Immature natural killer cell (primary cell): ENCODE measurements at regions not wholly inside any gene's neighbourhood (a gene's known extent, or its start where the extent isn't known, plus 50 kb on each side); places are given as distances from the start of the nearest gene placed in this dataset.
A peak's percentile ranks its signal among the peaks of the same experiment; 100 is the strongest.
"Not testable (repeated sequence)": the region's sequence is repeated elsewhere in the genome, so short reads cannot be mapped to it uniquely, and the experiment has no call there.

Experiments
- DNase-seq, 3 donors: peaks; one replicate each; pipeline ENCODE4 v3.0.0; 2022; ENCODE audit warnings: mixed read lengths in 1 of 3
- H3K27ac Mint-ChIP-seq, 6 donors: one replicate each; pipeline ENCODE4 v1.8.0; 2020; ENCODE audit warnings: mixed read lengths in 6 of 6, mild to moderate bottlenecking in 5 of 6, inconsistent platforms in 4 of 6, moderate library complexity in 3 of 6
- H3K27me3 Mint-ChIP-seq, 3 donors: one replicate each; pipeline ENCODE4 v1.8.0; 2020 to 2021; ENCODE audit warnings: low read depth in 3 of 3, mild to moderate bottlenecking in 3 of 3, mixed read lengths in 3 of 3, moderate library complexity in 3 of 3, inconsistent platforms in 1 of 3
- H3K36me3 Mint-ChIP-seq, 3 donors: one replicate each; pipeline ENCODE4 v1.8.0; 2020; ENCODE audit warnings: mixed read lengths in 3 of 3, inconsistent platforms in 2 of 3, mild to moderate bottlenecking in 2 of 3
- H3K4me1 Mint-ChIP-seq, 2 donors: one replicate each; pipeline ENCODE4 v1.8.0; 2020; ENCODE audit warnings: inconsistent platforms in 2 of 2, mild to moderate bottlenecking in 2 of 2, mixed read lengths in 2 of 2, moderate library complexity in 1 of 2
- H3K4me3 Mint-ChIP-seq, 5 donors: one replicate each; pipeline ENCODE4 v1.8.0; 2020; ENCODE audit warnings: mild to moderate bottlenecking in 5 of 5, mixed read lengths in 5 of 5, inconsistent platforms in 3 of 5, moderate library complexity in 3 of 5
- H3K9me3 Mint-ChIP-seq, 6 donors: one replicate each; pipeline ENCODE4 v1.8.0; 2020; ENCODE audit warnings: mild to moderate bottlenecking in 6 of 6, mixed read lengths in 6 of 6, inconsistent platforms in 4 of 6, moderate library complexity in 3 of 6

- no peak overlapping the region for H3K4me3 Mint-ChIP-seq
- no peaks in the 10 kb centered on the region for H3K9me3 Mint-ChIP-seq
- no peak overlapping the region for H3K27ac Mint-ChIP-seq
- no peak for DNase-seq
- H3K4me1 Mint-ChIP-seq: no peaks in the 10 kb centered on the region
- no peaks in the 10 kb centered on the region for H3K36me3 Mint-ChIP-seq
- H3K27me3 Mint-ChIP-seq: peaks cover 0 to 5% (median 0%) of the 10 kb centered on the region in 3 donors
Observed at GRCh38 chr22:25437414-25438160, 126.9 kb upstream of the GRK3 start.

GRCh38 chr22:25447067-25447685 lies 117.3 kb upstream of the GRK3 start:
- H3K4me3 Mint-ChIP-seq: peak overlapping the region; percentile 40 to 96 (median 93)
- no peaks in the 10 kb centered on the region for H3K36me3 Mint-ChIP-seq
- peaks cover 6 to 10% (median 9%) of the 10 kb centered on the region in 3 donors for H3K27me3 Mint-ChIP-seq
- peaks cover 38 to 45% of the 10 kb centered on the region in 2 donors for H3K4me1 Mint-ChIP-seq
- DNase-seq: no peak
- H3K27ac Mint-ChIP-seq: peak overlapping the region in 3 of 6 donors; percentile 89 to 98 (median 94)
- no peaks in the 10 kb centered on the region for H3K9me3 Mint-ChIP-seq

- Mint-ChIP-seq H3K27ac (peak overlapping the region; percentile 89 to 98 (median 92)), H3K27me3 (peaks cover 6 to 10% (median 9%) of the 10 kb centered on the region in 3 donors), H3K4me3 (peak overlapping the region; percentile 93 to 99 (median 96)), H3K4me1 (peaks cover 45 to 52% of the 10 kb centered on the region in 2 donors), H3K36me3 (peaks cover 0 to 4% (median 0%) of the 10 kb centered on the region in 3 donors), H3K9me3 (no peaks in the 10 kb centered on the region)
- peak; percentile 88 to 91 (median 88) for DNase-seq
Observed at GRCh38 chr22:25447686-25448434, 116.6 kb upstream of the GRK3 start.

- Mint-ChIP-seq H3K27ac (peak overlapping the region; percentile 89 to 98 (median 92)), H3K4me1 (peaks cover 48 to 56% of the 10 kb centered on the region in 2 donors), H3K9me3 (no peaks in the 10 kb centered on the region), H3K4me3 (peak overlapping the region; percentile 93 to 99 (median 96)), H3K27me3 (peaks cover 6 to 10% (median 9%) of the 10 kb centered on the region in 3 donors), H3K36me3 (peaks cover under 1 to 4% (median under 1%) of the 10 kb centered on the region in 3 donors)
- DNase-seq: peak in 2 of 3 donors; percentile 2
Observed at GRCh38 chr22:25448435-25449051, 115.9 kb upstream of the GRK3 start.

GRCh38 chr22:25449781-25450317 lies 114.6 kb upstream of the GRK3 start:
- Mint-ChIP-seq H3K27ac (peak overlapping the region in 4 of 6 donors; percentile 7 to 76 (median 42)), H3K27me3 (peaks cover 6 to 10% (median 9%) of the 10 kb centered on the region in 3 donors), H3K36me3 (peaks cover 7 to 10% (median 9%) of the 10 kb centered on the region in 3 donors), H3K4me1 (peaks cover 50 to 65% of the 10 kb centered on the region in 2 donors), H3K9me3 (no peaks in the 10 kb centered on the region), H3K4me3 (peak overlapping the region; percentile 49 to 99 (median 95))
- no peak for DNase-seq

GRCh38 chr22:25451480-25452114 lies 112.9 kb upstream of the GRK3 start:
- Mint-ChIP-seq H3K27ac (peak overlapping the region in 1 of 6 donors; percentile 8), H3K9me3 (no peaks in the 10 kb centered on the region), H3K36me3 (peaks cover 7 to 11% (median 11%) of the 10 kb centered on the region in 3 donors), H3K27me3 (peaks cover 6 to 10% (median 7%) of the 10 kb centered on the region in 3 donors), H3K4me1 (peaks cover 50 to 68% of the 10 kb centered on the region in 2 donors), H3K4me3 (peak overlapping the region in 1 of 5 donors; percentile 6)
- DNase-seq: no peak

- Mint-ChIP-seq H3K4me3 (no peak overlapping the region), H3K27me3 (peaks cover 6 to 10% (median 7%) of the 10 kb centered on the region in 3 donors), H3K9me3 (no peaks in the 10 kb centered on the region), H3K27ac (peak overlapping the region in 3 of 6 donors; percentile 8 to 71 (median 26)), H3K4me1 (peaks cover 52 to 68% of the 10 kb centered on the region in 2 donors), H3K36me3 (peaks cover 7 to 15% (median 13%) of the 10 kb centered on the region in 3 donors)
- no peak for DNase-seq
Observed at GRCh38 chr22:25452116-25452700, 112.3 kb upstream of the GRK3 start.

- no peaks in the 10 kb centered on the region for H3K9me3 Mint-ChIP-seq
- peaks cover 7 to 15% (median 13%) of the 10 kb centered on the region in 3 donors for H3K36me3 Mint-ChIP-seq
- DNase-seq: no peak
- H3K4me3 Mint-ChIP-seq: no peak overlapping the region
- H3K27me3 Mint-ChIP-seq: peaks cover under 1 to 5% (median 2%) of the 10 kb centered on the region in 3 donors
- no peak overlapping the region for H3K27ac Mint-ChIP-seq
- peaks cover 46 to 62% of the 10 kb centered on the region in 2 donors for H3K4me1 Mint-ChIP-seq
Observed at GRCh38 chr22:25453058-25453457, 111.4 kb upstream of the GRK3 start.

GRCh38 chr22:25453557-25453956 lies 110.9 kb upstream of the GRK3 start:
- H3K4me3 Mint-ChIP-seq: no peak overlapping the region
- DNase-seq: no peak
- H3K27me3 Mint-ChIP-seq: peaks cover 0 to 3% (median 0%) of the 10 kb centered on the region in 3 donors
- peaks cover 8 to 17% (median 13%) of the 10 kb centered on the region in 3 donors for H3K36me3 Mint-ChIP-seq
- H3K9me3 Mint-ChIP-seq: no peaks in the 10 kb centered on the region
- no peak overlapping the region for H3K27ac Mint-ChIP-seq
- peaks cover 43 to 57% of the 10 kb centered on the region in 2 donors for H3K4me1 Mint-ChIP-seq

GRCh38 chr22:25456300-25457043 lies 108.0 kb upstream of the GRK3 start:
- not testable (repeated sequence) for H3K4me3 Mint-ChIP-seq, H3K27me3 Mint-ChIP-seq, DNase-seq, H3K9me3 Mint-ChIP-seq, H3K27ac Mint-ChIP-seq
- peaks cover 13 to 45% (median 31%) of the 10 kb centered on the region in 3 donors for H3K36me3 Mint-ChIP-seq
- H3K4me1 Mint-ChIP-seq: peaks cover 21 to 30% of the 10 kb centered on the region in 2 donors

- peaks cover 18 to 52% (median 29%) of the 10 kb centered on the region in 3 donors for H3K36me3 Mint-ChIP-seq
- not testable (repeated sequence) for H3K27me3 Mint-ChIP-seq, H3K9me3 Mint-ChIP-seq, H3K4me3 Mint-ChIP-seq, H3K27ac Mint-ChIP-seq, DNase-seq
- peaks cover 4 to 19% of the 10 kb centered on the region in 2 donors for H3K4me1 Mint-ChIP-seq
Observed at GRCh38 chr22:25458631-25459030, 105.8 kb upstream of the GRK3 start.

- H3K27ac Mint-ChIP-seq: peak overlapping the region in 2 of 6 donors; percentile 35 to 62
- not testable (repeated sequence) for H3K27me3 Mint-ChIP-seq, H3K4me1 Mint-ChIP-seq, H3K9me3 Mint-ChIP-seq, DNase-seq, H3K4me3 Mint-ChIP-seq
- H3K36me3 Mint-ChIP-seq: peaks cover 14 to 46% (median 24%) of the 10 kb centered on the region in 3 donors
Observed at GRCh38 chr22:25460682-25461081, 103.8 kb upstream of the GRK3 start.
